MG63 (cell line): ENCODE measurements at regions not wholly inside any gene's neighbourhood (a gene's known extent, or its start where the extent isn't known, plus 50 kb on each side); places are given as distances from the start of the nearest gene placed in this dataset.

Source experiments
- DNase-seq: peaks from one replicate; pipeline ENCODE4 v3.0.0-alpha.2; 2020
- H3K27me3 ChIP-seq: fragments of 250-450 bp; sonication (Bioruptor Pico); 2 replicates; pipeline ENCODE4 v1.5.1; 2020; ENCODE audit warnings: mild to moderate bottlenecking, moderate library complexity
- H3K36me3 ChIP-seq: fragments of 250-450 bp; sonication (Bioruptor Pico); 2 replicates; pipeline ENCODE4 v1.5.1; 2020; ENCODE audit warnings: mild to moderate bottlenecking, moderate library complexity
- H3K4me3 ChIP-seq: fragments of 250-450 bp; sonication (Bioruptor Pico); 2 replicates; pipeline ENCODE4 v1.5.1; 2020; ENCODE audit warnings: mild to moderate bottlenecking, moderate library complexity
- H3K9me3 ChIP-seq: fragments of 250-450 bp; sonication (Bioruptor Pico); 2 replicates; pipeline ENCODE4 v1.5.1; 2020; ENCODE audit warnings: mild to moderate bottlenecking, moderate library complexity

DNA sequence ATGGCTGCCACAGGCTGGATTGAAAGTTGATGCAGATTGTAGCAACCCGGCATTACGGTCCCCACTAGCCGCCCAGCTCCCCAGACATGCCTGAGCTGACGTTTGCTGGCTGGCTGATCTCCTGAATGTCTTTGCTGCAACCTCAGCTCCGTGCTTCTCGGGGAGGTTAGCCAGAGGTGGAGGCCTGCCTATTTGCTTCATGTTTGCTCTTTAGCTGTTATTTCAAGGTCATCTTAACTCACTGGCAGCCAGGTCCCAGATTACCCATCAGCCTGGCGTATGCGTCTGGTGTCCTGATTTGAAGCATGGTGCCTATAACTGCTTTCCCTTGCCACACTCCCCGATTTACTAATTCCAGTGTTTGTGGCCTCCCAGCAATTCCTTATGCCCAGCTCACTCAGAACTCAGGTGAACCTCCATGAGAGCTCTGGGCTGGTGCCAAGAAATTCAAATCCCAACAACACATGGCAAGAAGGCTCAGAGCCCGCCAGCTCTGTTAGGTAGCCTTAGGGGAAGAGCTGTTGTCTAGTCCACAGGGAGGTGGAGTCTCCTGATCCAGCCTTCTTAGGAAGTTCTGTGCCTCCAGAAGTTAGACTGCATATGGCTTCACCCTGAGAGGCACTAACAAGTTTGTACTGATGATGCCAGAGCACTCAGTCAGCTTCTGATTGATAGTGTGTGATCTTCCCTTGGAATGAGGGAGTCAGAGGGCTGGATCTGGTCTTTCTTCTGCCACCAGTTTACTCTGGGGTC lies 69.7 kb upstream of the EXOC4 start:
- DNase-seq, result no peak
- Histone ChIP-seq H3K36me3 (no peaks in the 10 kb centered on the region), H3K27me3 (no peaks in the 10 kb centered on the region), H3K4me3 (no peak overlapping the region), H3K9me3 (no peaks in the 10 kb centered on the region)

GRCh38 chr7:133183969-133184368 lies 68.9 kb upstream of the EXOC4 start:
- Histone ChIP-seq H3K4me3 (no peak overlapping the region), H3K9me3 (no peaks in the 10 kb centered on the region), H3K27me3 (no peaks in the 10 kb centered on the region), H3K36me3 (no peaks in the 10 kb centered on the region)
- no peak for DNase-seq

- H3K27me3 ChIP-seq, result no peaks in the 10 kb centered on the region
- no peaks in the 10 kb centered on the region for H3K9me3 ChIP-seq
- no peak for DNase-seq
- H3K36me3 ChIP-seq, result no peaks in the 10 kb centered on the region
- H3K4me3 ChIP-seq, result no peak overlapping the region
These were observed 67.4 kb upstream of the EXOC4 start for GRCh38 chr7:133185512-133185911.

DNA sequence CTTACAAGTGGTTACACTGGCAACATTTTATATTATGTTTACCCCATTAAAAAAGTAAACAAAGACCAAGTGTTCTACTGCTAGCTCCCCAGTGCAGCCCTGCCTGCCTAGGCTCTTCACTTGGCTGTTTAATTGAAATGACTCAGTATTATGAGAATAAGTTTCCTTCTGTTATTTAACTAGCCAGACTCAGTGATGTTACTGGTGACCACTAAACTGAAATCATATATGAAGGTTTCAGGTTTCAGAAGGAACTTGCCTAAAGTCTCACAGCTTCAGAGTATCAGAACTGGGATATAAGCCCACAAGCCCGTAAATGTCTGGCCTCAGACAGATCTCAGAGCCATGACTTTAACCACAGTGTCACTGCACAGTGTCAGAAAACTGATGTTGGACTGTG lies 66.8 kb upstream of the EXOC4 start:
- DNase-seq, result no peak
- no peaks in the 10 kb centered on the region for H3K36me3 ChIP-seq
- H3K27me3 ChIP-seq, result no peaks in the 10 kb centered on the region
- H3K4me3 ChIP-seq, result no peak overlapping the region
- H3K9me3 ChIP-seq, result no peaks in the 10 kb centered on the region

DNA sequence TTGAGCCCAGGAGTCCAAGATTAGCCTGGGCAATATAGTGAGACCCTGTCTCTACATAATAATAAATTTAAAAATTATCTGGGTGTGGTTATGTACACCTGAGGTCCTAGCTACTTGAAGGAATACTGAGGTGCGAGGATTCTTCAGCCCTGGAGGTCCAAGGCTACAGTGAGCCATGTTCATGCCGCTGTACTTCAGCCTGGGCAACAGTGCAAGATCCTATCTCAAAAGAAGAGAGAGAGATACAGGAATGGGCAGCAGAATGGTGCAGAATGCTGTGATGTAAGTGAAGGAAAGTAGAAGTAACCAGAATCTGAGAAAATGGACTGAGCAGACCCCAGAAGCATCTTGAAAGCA lies 62.7 kb upstream of the EXOC4 start:
- no peak overlapping the region for H3K4me3 ChIP-seq
- H3K36me3 ChIP-seq, result no peaks in the 10 kb centered on the region
- no peaks in the 10 kb centered on the region for H3K27me3 ChIP-seq
- no peak for DNase-seq
- H3K9me3 ChIP-seq, result no peaks in the 10 kb centered on the region

DNA sequence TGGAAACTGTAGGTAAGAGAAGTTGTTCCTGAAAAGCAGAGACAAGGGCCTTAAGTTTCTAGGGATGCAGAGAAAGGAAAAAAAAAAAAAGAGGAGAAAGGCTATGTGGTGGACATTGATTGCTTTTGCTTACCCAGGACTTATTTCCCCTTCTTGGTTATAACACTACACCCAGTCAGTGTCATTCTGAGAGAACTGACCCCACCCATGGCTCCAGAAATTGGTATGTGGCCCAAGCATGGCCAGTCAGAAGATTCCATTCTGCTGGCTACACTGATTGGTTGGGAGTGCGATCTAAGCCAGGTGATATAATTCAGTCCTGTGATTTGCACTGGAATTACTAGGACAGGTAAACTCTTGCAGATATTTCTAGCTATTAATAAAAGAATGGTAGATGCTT lies 62.2 kb upstream of the EXOC4 start:
- DNase-seq, result no peak
- Histone ChIP-seq H3K36me3 (no peaks in the 10 kb centered on the region), H3K27me3 (no peaks in the 10 kb centered on the region), H3K9me3 (no peaks in the 10 kb centered on the region), H3K4me3 (no peak overlapping the region)

GRCh38 chr7:133191787-133192186 lies 61.1 kb upstream of the EXOC4 start:
- no peak for DNase-seq
- Histone ChIP-seq H3K27me3 (no peaks in the 10 kb centered on the region), H3K36me3 (no peaks in the 10 kb centered on the region), H3K9me3 (no peaks in the 10 kb centered on the region), H3K4me3 (no peak overlapping the region)

DNA sequence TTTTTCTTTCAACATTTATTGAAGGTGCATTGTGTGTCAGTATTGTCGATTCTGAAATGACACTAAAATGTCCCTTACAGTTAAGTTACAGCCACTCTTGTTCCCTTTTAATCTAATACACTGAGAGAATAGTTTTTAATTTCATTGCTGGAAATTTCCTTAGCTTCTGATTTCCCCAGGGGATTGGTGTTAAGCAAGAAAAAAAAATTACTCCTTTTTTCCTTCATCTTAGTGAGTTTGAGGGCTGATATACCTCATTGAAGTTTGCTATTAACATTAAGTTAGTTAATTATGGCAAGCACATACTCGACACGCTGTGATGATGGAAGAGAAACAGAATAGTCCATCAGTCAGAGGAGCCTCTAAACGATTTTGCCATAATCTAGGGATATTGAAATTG lies 57.0 kb upstream of the EXOC4 start:
- Histone ChIP-seq H3K36me3 (no peaks in the 10 kb centered on the region), H3K27me3 (no peaks in the 10 kb centered on the region), H3K9me3 (no peaks in the 10 kb centered on the region), H3K4me3 (no peak overlapping the region)
- no peak for DNase-seq

DNA sequence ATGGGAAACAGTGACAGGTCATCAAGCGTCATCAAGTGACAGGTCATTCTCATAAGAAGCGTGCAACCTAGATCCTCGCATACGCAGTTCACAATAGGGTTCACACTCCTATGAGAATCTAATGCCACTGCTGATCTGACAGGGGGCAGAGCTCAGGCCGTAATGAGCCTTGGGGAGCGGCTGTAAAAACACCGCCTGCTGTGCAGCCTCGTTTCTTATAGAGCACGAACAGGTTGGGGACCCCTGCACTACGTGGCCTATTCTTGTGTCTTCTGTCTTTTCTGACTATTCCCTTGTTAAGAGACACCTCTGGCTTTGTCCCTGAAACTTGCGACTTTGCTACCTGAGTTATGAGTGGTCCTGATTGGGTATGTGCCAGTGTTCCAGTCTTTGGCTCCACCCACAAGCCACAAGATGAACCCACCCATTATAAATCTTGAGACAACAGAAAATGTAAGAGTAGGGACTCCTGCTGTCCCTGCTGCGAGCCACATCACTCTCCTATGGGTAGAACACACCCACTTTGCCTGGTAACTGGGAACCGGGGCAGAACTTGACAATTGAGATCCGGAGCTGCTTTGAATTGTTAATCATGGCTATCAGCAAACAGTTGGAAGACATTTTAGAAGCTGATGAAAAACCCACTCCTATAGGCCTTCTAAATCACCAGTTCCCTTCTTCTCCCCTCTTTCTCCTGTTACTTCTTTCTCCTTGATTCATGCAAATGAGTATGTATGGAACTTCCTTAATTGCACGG lies 55.8 kb upstream of the EXOC4 start:
- DNase-seq, result no peak
- no peaks in the 10 kb centered on the region for H3K36me3 ChIP-seq
- no peak overlapping the region for H3K4me3 ChIP-seq
- no peaks in the 10 kb centered on the region for H3K27me3 ChIP-seq
- H3K9me3 ChIP-seq, result no peaks in the 10 kb centered on the region

GRCh38 chr7:133197972-133198544 lies 54.8 kb upstream of the EXOC4 start:
- no peaks in the 10 kb centered on the region for H3K36me3 ChIP-seq
- no peak for DNase-seq

DNA sequence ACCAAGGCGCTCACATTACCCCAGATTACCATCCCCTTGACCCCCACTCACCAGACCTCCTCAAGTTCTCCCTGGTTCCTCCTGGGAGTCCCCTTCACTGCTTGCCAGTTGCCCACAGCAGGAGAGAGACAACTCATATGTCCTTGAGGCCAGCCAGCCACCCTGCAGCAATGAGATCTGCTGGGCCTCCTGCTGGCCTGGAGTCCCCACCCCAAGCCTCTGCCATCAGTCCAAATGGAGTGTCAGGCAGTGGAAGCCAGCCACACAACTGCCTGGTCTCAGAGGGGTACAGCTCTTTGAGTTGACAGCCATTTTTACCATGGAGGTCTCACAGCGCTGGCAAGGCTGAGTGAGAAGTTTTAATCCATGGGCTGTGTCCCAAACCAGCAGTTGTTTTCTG lies 53.0 kb upstream of the EXOC4 start:
- DNase-seq, result no peak
- no peaks in the 10 kb centered on the region for H3K27me3 ChIP-seq
- H3K36me3 ChIP-seq, result no peaks in the 10 kb centered on the region
- no peak overlapping the region for H3K4me3 ChIP-seq
- H3K9me3 ChIP-seq, result no peaks in the 10 kb centered on the region

More at GRCh38 chr7:133197972-133198544, 54.8 kb upstream of the EXOC4 start:
- Histone ChIP-seq H3K4me3 (no peak overlapping the region), H3K27me3 (no peaks in the 10 kb centered on the region), H3K9me3 (no peaks in the 10 kb centered on the region)

- Histone ChIP-seq H3K36me3 (no peaks in the 10 kb centered on the region), H3K9me3 (no peaks in the 10 kb centered on the region), H3K27me3 (no peaks in the 10 kb centered on the region), H3K4me3 (no peak overlapping the region)
- DNase-seq, result no peak
These were observed 51.4 kb upstream of the EXOC4 start for GRCh38 chr7:133201470-133201869.

DNA sequence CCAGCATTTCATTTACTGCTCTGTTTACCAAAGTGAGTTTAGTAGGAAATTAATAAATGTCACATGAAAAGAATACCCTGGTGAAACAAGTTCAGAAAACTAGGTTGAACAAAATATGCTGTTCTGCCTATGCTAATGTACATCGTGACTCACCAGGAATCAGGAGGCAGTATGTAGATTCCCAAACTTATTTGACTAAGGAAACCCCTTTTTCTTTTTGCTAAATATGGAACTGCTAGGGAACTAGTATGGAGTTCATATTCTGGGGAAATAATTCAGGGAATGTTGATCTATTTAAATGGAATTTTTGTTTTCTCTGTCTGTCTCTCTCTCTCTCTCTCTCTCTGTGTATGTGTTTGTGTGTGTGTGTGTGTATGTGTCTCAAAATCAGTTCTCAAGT lies 49.9 kb upstream of the EXOC4 start:
- H3K4me3 ChIP-seq, result no peak overlapping the region
- no peaks in the 10 kb centered on the region for H3K27me3 ChIP-seq
- no peaks in the 10 kb centered on the region for H3K36me3 ChIP-seq
- no peaks in the 10 kb centered on the region for H3K9me3 ChIP-seq
- no peak for DNase-seq
